NCI-H2196 treated with DMSO at 0.1 percent for 48 hours (cell line): ENCODE measurements at regions not wholly inside any gene's neighbourhood (a gene's known extent, or its start where the extent isn't known, plus 50 kb on each side); places are given as distances from the start of the nearest gene placed in this dataset.
"Not testable (repeated sequence)": the region's sequence is repeated elsewhere in the genome, so short reads cannot be mapped to it uniquely, and the experiment has no call there.

ENCODE experiments used
- DNase-seq: peaks from one replicate; lab custom pipeline; 2025; ENCODE audit not compliant: unreplicated experiment; lab: John Stamatoyannopoulos, UW

- no peak for DNase-seq
Observed at GRCh38 chr1:220420726-220421125, 107.2 kb upstream of the MARK1 start.

GRCh38 chr1:220412382-220412781 is 115.6 kb upstream of the MARK1 start:
- not testable (repeated sequence) for DNase-seq

- no peak for DNase-seq
Observed at GRCh38 chr1:220410611-220411010, 117.3 kb upstream of the MARK1 start.

- DNase-seq = no peak
Observed at GRCh38 chr1:220409771-220410595, 118.0 kb upstream of the MARK1 start.

GRCh38 chr1:220407191-220407590 is 120.7 kb upstream of the MARK1 start:
- DNase-seq = no peak

GRCh38 chr1:220398238-220398637 is 126.0 kb upstream of the RAB3GAP2 start:
- DNase-seq = no peak

GRCh38 chr1:220391491-220391890 is 119.2 kb upstream of the RAB3GAP2 start:
- DNase-seq = no peak

GRCh38 chr1:220389634-220390033 is 117.4 kb upstream of the RAB3GAP2 start:
- DNase-seq = no peak

GRCh38 chr1:220386494-220387195 is 114.4 kb upstream of the RAB3GAP2 start:
- DNase-seq = no peak

GRCh38 chr1:220385158-220385557 is 112.9 kb upstream of the RAB3GAP2 start:
- no peak for DNase-seq

GRCh38 chr1:220382994-220383393 is 110.7 kb upstream of the RAB3GAP2 start:
- no peak for DNase-seq

GRCh38 chr1:220380885-220381284 is 108.6 kb upstream of the RAB3GAP2 start:
- no peak for DNase-seq

GRCh38 chr1:220378571-220379302 is 106.5 kb upstream of the RAB3GAP2 start:
- DNase-seq = no peak

- DNase-seq = no peak
Observed at GRCh38 chr1:220375715-220376114, 103.5 kb upstream of the RAB3GAP2 start.

- no peak for DNase-seq
Observed at GRCh38 chr1:220374449-220374848, 102.2 kb upstream of the RAB3GAP2 start.

GRCh38 chr1:220372451-220372850 is 100.2 kb upstream of the RAB3GAP2 start:
- DNase-seq = no peak

GRCh38 chr1:220371324-220371723 is 99.1 kb upstream of the RAB3GAP2 start:
- DNase-seq = no peak

- no peak for DNase-seq
Observed at GRCh38 chr1:220370041-220370700, 97.9 kb upstream of the RAB3GAP2 start.

- no peak for DNase-seq
Observed at GRCh38 chr1:220369511-220369910, 97.3 kb upstream of the RAB3GAP2 start.

- DNase-seq = no peak
Observed at GRCh38 chr1:220368352-220369265, 96.4 kb upstream of the RAB3GAP2 start.
